ENCODE measurements at regions not wholly inside any gene's neighbourhood (a gene's known extent, or its start where the extent isn't known, plus 50 kb on each side); places are given as distances from the start of the nearest gene placed in this dataset.

GRCh38 chr3:150172356-150172755, 201.7 kb upstream of the PFN2 start:
- DNase-seq (ENCODE audit: low read depth in 4 of 4, low spot score in 1 of 4), result no peak

GRCh38 chr3:150170852-150171520, 200.3 kb upstream of the PFN2 start:
- DNase-seq (ENCODE audit: low read depth in 4 of 4, low spot score in 1 of 4), result no peak

DNA sequence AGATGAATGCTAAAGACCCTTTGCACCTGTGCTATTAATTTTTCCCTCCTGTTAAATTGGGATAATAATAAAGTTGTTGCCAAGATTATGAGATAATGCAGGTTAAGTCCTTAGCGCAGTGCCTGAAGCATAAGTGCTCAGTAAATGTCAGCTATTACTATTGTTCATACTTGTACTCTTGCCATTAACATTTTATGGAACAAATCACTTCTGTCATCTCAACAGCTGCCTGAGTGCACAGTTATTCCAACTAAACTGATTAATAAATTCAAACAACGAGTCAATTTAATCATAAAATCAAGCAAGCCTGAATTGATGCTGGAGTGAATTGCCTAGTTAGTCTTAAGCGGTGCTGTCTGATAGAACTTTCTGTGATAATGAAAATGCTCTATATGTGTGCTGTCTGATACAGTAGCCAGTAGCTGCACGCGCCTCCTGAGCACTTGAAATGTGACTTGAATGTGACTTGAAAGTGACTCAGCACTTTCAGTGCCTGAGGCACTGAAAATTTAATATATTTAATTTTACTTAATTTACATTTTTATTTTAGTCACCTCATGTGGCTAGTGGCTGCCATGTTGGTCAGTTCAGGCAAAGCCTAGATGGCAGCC, 198.7 kb upstream of the PFN2 start:
- DNase-seq (ENCODE audit: low read depth in 4 of 4, low spot score in 1 of 4), result no peak

GRCh38 chr3:150168698-150169097, 198.0 kb upstream of the PFN2 start:
- no peak for DNase-seq (ENCODE audit: low read depth in 4 of 4, low spot score in 1 of 4)

DNA sequence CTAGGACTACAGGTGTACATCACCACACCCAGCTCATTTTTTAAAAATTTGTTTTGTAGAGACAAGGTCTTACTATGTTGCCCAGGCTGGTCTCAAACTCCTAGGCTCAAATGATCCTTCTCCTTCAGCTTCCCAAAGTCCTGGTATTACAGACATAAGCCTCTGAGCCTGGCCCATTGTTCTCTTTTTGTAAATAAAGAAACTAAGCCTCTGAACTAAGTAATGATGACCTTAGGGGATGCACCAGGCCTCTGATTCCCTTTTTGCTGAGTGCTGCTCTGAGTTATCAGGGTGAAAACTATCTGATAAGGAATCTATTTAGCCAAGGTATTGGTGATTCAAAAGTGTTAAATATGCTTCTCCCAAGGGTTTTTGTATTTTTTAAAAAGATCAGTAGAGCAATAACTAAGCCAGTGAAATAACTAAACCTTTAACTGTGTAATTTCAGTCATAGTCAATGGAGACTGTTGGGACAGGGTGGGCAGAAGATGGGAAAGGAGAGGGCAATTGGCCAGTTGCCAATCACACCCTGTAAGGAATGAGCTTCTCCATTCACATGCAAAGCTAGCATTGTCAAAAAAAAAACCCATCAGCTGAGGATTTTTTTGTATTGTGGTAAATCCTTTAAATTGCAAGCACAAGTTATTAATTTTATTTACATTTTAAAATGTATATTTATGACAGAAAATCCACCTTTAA, 194.8 kb upstream of the PFN2 start:
- no peak for DNase-seq (ENCODE audit: low read depth in 4 of 4, low spot score in 1 of 4)

DNA sequence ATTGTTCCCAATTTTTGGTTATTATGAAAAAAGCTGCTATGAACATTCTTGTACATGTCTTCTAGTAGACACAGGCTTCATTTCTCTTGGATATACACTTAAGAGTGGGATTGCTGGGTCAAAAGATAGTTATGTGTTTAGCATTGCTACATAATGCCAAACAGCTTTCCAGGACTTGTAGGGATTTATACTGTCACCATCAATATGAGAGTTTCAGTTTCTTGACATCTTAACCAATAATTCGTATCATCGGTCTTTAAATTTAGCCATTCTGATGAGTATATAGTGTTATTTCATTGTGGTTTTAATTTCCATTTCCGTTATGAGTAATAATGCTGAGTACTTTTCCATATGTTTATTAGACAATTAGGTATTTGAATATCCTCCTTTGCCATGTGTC, 190.3 kb upstream of the PFN2 start:
- DNase-seq (ENCODE audit: low read depth in 4 of 4, low spot score in 1 of 4), result no peak

- no peak for DNase-seq (ENCODE audit: low read depth in 4 of 4, low spot score in 1 of 4)
These were observed 188.4 kb upstream of the PFN2 start for GRCh38 chr3:150158943-150159625.

DNA sequence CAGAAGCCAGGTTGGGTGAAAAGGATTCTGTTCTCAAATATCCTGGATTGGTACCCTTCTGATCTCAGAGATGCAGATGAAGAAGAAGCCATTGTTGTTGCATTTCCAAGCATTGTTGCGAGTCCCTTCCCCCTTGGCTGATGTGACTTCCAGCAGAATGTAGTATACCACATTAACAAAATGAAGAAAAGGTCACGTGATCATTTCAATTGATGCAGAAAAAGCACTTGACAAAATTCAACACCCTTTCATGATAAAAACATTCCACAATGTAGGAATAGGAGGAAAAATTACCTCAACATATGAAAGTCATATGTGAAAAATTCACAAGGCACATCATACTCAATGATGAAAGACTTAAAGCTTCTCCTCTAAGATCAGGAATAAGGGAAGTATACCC, 181.9 kb upstream of the PFN2 start:
- no peak for DNase-seq (ENCODE audit: low read depth in 4 of 4, low spot score in 1 of 4)

GRCh38 chr3:150150633-150151032, 179.9 kb upstream of the PFN2 start:
- no peak for DNase-seq (ENCODE audit: low read depth in 4 of 4, low spot score in 1 of 4)

DNA sequence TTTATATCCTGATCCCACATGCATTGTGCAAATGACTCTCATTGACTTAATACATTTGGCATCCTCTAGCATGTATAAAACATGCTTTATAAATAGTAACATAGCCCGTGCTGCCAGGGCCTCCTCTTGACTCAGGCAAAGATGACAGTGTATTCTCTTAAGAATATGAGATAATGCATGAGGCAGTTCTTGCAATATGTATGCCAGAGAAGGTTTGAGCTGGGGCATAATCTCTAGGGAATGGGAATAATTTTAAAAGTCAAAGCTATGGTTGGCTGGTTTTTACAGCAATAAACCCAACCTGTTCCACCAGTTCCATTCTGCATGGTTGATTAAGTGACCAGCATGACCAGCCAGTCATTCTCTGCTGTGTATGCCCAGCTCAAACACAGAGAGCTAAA, 179.0 kb upstream of the PFN2 start:
- DNase-seq (ENCODE audit: low read depth in 4 of 4, low spot score in 1 of 4), result no peak

DNA sequence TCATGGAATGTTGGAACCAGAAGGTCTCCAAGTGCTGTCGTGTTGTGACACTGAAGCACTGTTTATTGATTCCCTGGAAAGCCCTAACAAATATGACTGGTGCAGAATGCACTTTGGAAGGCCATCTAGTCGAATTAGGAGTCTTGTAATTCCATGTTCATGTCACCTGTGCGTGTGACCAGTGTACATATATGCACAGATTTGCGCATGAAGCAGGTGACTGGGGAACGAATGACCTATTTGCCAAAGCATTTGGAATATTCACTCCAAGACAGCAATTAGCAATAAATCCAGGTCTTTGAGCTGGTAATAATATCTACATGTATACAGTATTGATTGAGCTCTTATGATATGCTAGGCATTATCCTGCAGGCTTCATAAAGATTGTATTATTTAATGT, 177.5 kb upstream of the PFN2 start:
- no peak for DNase-seq (ENCODE audit: low read depth in 4 of 4, low spot score in 1 of 4)

DNA sequence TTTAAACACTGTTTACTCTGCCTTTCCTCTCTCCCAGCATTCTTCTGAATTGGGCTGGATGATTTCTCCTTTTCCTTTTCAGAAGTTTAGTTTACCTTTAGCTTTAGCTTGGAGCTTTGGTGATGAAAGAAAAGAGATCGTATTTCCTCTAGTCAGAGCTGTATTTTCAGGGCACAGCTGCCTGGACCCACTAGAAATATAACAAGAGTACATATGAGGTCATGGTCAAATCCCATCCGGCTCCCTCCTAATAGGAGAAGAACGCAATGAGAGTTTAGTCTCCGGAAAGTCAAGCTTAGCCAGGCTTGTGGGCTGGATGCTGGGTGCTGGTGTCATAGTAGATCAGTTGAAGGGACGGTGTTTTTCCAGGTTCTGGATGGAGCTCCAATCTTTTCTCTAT, 177.1 kb upstream of the PFN2 start:
- no peak for DNase-seq (ENCODE audit: low read depth in 4 of 4, low spot score in 1 of 4)

DNA sequence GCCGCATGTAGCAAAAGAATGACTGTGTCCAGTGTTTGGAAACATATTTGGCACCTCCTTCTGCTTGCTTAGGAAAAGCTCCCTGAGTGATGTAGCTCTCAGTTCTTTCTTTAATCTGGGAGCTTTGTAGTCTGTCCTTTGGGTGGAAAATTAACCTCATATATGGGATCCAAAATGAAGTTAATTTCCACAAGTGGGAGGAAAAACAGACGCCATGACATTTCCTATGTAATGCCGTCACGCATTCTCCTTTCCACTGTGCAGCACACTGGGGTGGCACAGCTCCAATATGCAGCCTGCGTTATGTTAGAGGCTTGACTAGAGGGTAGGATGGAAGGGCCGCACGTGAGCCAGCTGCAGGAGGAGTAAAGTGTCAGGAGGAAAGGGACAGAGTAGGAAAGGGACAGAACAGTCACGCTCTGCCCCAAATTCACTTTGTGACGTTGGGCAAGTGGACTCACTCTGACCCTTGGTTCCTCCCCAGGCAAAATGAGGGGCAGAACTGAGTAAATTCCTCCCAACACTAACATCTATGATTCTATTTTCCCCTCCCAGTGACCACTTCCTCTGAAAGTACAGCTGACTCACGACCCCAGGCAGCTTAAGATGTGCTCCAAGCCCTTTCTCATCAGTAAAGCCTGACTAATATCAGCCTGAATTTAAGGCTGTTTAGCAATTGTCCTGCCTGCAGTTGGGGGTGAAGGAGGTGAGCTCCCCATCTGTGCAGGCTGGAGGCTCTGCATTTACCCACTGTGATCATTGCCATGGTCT, 176.5 kb upstream of the PFN2 start:
- no peak for DNase-seq (ENCODE audit: low read depth in 4 of 4, low spot score in 1 of 4)

DNA sequence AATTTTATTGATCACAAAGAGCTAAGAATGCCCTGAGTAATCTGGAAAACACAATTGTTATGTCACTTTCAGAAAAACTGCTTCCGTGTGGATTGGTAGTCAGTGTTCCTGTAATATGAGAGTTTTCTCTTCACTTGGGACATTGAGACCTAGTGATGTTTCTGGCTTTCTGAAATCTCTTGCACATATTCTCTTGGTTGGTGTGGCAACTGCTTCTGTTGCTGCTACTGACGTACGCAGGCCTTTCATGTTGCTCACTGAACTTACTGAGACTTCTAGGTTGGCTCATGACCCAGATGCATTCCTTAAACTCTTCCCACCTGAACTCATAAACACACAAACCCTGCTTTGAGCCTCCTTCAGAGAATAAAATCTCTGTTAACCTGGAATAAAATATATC, 175.0 kb upstream of the PFN2 start:
- DNase-seq (ENCODE audit: low read depth in 4 of 4, low spot score in 1 of 4), result no peak

DNA sequence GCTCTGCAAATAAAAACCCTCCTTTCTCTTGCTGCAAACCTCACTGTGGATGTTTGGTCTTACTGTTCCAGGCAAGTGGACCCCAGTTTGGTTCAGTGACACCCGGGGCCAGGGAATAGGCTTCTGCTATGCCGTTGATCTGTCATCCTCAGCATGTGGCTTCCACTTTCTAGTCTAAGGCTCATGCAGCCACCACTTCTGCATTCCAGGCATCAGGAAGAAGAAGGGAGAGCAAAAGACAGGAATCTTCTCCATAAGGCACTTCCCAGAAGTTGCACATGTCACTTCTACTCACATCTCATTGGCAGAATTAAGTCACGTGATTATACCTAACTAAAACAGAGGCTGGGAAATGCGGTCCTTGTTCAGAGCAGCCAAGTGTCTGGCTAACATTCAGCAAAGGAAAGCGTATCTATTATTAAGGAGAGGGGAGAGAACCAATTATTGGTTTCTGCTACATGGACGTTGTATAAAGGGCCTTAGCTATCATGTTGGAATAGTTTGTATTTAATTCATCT, 173.6 kb upstream of the PFN2 start:
- no peak for DNase-seq (ENCODE audit: low read depth in 4 of 4, low spot score in 1 of 4)

DNA sequence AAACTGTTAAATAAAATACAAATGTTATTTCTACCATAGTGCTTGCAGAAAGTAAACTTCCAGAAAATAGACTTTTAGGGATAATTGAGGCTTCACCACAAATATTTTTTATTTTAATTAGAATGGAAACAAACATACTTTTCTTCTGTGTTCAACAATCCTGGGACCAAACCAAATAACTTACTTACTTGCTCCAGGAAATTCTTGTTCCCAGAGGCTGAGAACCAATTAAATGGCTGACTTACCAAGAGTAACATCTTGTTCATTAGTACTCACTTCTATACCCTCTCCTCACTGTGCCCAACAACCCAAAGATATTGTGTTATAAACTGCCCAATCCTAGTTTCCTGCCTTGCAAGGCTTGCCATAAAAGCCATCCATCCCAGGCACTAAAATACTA, 172.2 kb upstream of the PFN2 start:
- DNase-seq (ENCODE audit: low read depth in 4 of 4, low spot score in 1 of 4), result no peak

DNA sequence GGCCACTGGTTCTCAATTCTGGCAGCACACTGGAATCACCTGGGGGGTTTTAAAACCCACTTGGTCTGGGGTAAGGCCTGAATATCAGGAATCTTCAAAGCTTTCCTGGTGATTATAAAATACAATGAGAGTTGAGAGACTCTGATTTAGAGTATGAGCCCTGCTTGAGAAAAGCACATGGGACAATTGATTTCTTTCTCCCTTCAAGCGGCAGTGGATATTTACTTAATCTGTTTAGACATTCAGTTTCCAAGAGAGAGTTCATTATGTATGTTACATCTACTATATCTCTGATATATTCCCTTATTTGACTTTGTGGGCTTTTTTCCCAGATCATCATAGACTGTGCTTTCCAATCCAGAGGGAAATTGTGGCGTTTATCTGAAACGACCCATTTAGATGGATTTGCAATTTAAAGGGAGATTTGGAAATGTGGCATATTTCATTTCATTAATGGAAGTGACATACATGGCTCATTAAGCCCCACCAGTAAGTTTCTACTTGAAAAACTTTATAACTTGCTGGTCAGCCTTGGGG, 171.2 kb upstream of the PFN2 start:
- DNase-seq (ENCODE audit: low read depth in 4 of 4, low spot score in 1 of 4), result no peak

- no peak for DNase-seq (ENCODE audit: low read depth in 4 of 4, low spot score in 1 of 4)
These were observed 170.1 kb upstream of the PFN2 start for GRCh38 chr3:150140614-150141321.

DNA sequence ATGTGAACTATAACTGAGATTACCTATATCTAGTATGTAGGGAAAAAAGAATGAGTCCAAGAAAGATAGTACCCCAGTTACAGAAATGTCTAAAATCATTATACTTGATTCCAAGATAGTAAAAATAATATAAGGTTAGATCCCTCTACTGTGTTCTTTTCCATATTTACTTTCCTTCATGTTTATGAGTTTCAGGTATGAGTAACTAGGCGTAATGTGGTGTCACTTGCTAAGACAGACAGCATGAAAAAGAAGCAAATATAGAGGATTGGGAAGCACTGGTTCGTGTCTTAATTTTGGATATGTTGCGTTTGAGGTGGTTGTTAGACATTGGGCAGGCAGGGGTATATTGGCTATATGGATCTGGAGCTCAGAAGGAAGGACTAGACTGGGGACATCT, 168.1 kb upstream of the PFN2 start:
- DNase-seq (ENCODE audit: low read depth in 4 of 4, low spot score in 1 of 4), result no peak

DNA sequence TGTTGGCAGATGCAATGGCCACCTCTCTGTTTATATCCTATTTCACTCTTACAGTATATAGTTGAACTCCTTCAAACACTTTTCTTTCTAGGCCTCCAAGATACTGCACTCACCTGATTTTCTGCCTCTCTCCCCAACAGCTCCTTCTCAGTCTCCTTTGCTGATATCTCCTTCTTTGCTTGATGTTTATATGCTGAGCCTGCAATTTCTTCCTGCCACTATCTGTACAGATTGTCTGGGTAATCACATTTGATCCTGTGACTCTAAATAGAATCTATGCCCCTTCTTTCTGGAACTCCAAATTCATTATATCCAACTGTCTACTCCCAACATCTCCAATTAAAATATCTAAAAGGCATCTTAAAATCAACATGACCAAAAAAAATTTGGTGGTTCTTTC, 165.5 kb upstream of the PFN2 start:
- DNase-seq (ENCODE audit: low read depth in 4 of 4, low spot score in 1 of 4), result no peak

All from stimulated activated CD4-positive, alpha-beta T cell treated with anti-CD3 and anti-CD28 coated beads, Interleukin-1b, Interleukin-23, amount 100 ng/mL, for 24 hours (primary cell).